Right lobe of liver (tissue), 4 donors: ENCODE measurements at regions not wholly inside any gene's neighbourhood (a gene's known extent, or its start where the extent isn't known, plus 50 kb on each side); places are given as distances from the start of the nearest gene placed in this dataset.

Experiments
- CTCF ChIP-seq, 4 donors: fragments of 200-600 bp in 3 of 4; fragments of 450-650 bp in 1 of 4; IDR thresholded peaks; one replicate each; pipeline versions ENCODE4 v1.5.1 to v1.8.0; 2016 to 2022; ENCODE audit warnings: antibody characterized with exemption in 4 of 4, mild to moderate bottlenecking in 2 of 4
- POLR2A ChIP-seq: fragments of 450-650 bp; IDR thresholded peaks from one replicate; pipeline ENCODE4 v1.6.1; 2017; ENCODE audit warnings: antibody characterized with exemption, mild to moderate bottlenecking
- donor health status: DM: no; HTN: no; CAD: no.
- donor health status: DM: no; HTN: no; CAD: no.
- donor health status: DM: no; HTN: yes; CAD: no.

GRCh38 chr2:143893371-143893770 is 626.5 kb downstream of the ZEB2 start:
- no peak for TF ChIP-seq CTCF (IDR thresholded peaks at IDR 0.05)
- TF ChIP-seq POLR2A: no peak
